PC-9 (cell line): ENCODE measurements at regions not wholly inside any gene's neighbourhood (a gene's known extent, or its start where the extent isn't known, plus 50 kb on each side); places are given as distances from the start of the nearest gene placed in this dataset.

Experiments
- BruUV-seq: library from RNA; stranded (reverse); fragments of 400-500 nt; replicated peaks from 2 replicates; lab custom pipeline; 2021; lab: Mats Ljungman, UMichigan
- CTCF ChIA-PET: fragments of 300-600 bp; sonication (Branson Sonifier 250); formaldehyde crosslinking; loops from one replicate; lab custom pipeline; 2022; ENCODE audit warnings: antibody characterized with exemption; lab: Charles Lee
- POLR2A ChIA-PET: fragments of 300-600 bp; sonication (Branson Sonifier 250); formaldehyde crosslinking; loops from one replicate; lab custom pipeline; 2022; ENCODE audit warnings: antibody characterized with exemption; ENCODE audit not compliant: unreplicated experiment; lab: Charles Lee
- DNase-seq, 2 experiments: peaks; one replicate each; pipeline versions ENCODE4 v3.0.0 to v3.0.0-alpha.2; 2015 to 2022; ENCODE audit warnings: mixed read lengths in 1 of 2
- H2AFZ ChIP-seq: fragments of 200-600 bp; sonication (generic); 2 replicates; pipeline ENCODE4 v1.8.1; 2017; ENCODE audit warnings: antibody characterized with exemption
- H3F3A ChIP-seq: fragments of 200-600 bp; sonication (generic); 2 replicates; pipeline ENCODE4 v1.8.1; 2017; ENCODE audit warnings: antibody characterized with exemption, mild to moderate bottlenecking, low read depth; ENCODE audit not compliant: insufficient read depth
- H3K27ac ChIP-seq: fragments of 200-600 bp; sonication (generic); 2 replicates; pipeline ENCODE4 v1.6.1; 2016; ENCODE audit warnings: mixed run types
- H3K27me3 ChIP-seq: fragments of 200-600 bp; sonication (generic); 2 replicates; pipeline ENCODE4 v1.6.1; 2016; ENCODE audit warnings: low read depth, mixed run types; ENCODE audit not compliant: insufficient read depth
- H3K36me3 ChIP-seq: fragments of 200-600 bp; sonication (generic); 2 replicates; pipeline ENCODE4 v1.6.1; 2016; ENCODE audit warnings: low read depth, mixed run types
- H3K4me1 ChIP-seq: fragments of 200-600 bp; sonication (generic); replicated peaks from 2 replicates; pipeline ENCODE4 v1.6.1; 2016; ENCODE audit warnings: mixed run types; ENCODE audit not compliant: insufficient read depth
- H3K4me2 ChIP-seq: fragments of 200-600 bp; sonication (generic); 2 replicates; pipeline ENCODE4 v1.6.1; 2017; ENCODE audit warnings: mixed run types
- H3K4me3 ChIP-seq: fragments of 200-600 bp; sonication (generic); 2 replicates; pipeline ENCODE4 v1.6.1; 2016; ENCODE audit warnings: mixed run types
- H3K79me2 ChIP-seq: fragments of 200-600 bp; sonication (generic); 2 replicates; pipeline ENCODE4 v1.6.1; 2017; ENCODE audit warnings: low read depth, mixed run types
- H3K9me2 ChIP-seq: fragments of 200-600 bp; sonication (generic); 2 replicates; pipeline ENCODE4 v1.8.1; 2017; ENCODE audit warnings: mild to moderate bottlenecking; ENCODE audit not compliant: insufficient read depth
- H3K9me3 ChIP-seq: fragments of 200-600 bp; sonication (generic); 2 replicates; pipeline ENCODE4 v1.8.1; 2016; ENCODE audit warnings: low read depth; ENCODE audit not compliant: insufficient read depth
- H4K20me1 ChIP-seq: fragments of 200-600 bp; sonication (generic); 2 replicates; pipeline ENCODE4 v1.8.1; 2017; ENCODE audit not compliant: insufficient read depth
- CTCF ChIP-seq: fragments of 200-600 bp; sonication (generic); conservative IDR thresholded peaks from 2 replicates; pipeline ENCODE4 v1.6.1; 2017; ENCODE audit warnings: mixed run types, antibody characterized with exemption, mild to moderate bottlenecking, moderate library complexity
- EZH2 ChIP-seq: fragments of 200-600 bp; sonication (generic); IDR thresholded peaks from 2 replicates; pipeline ENCODE4 v1.8.0; 2017; ENCODE audit warnings: antibody characterized with exemption, low read depth
- intact Hi-C: fragments of 100-400 bp; cut with micrococcal nuclease; formaldehyde crosslinking; loops from one replicate; pipeline ENCODE4 v1.10.0; 2022; ENCODE audit not compliant: unreplicated experiment

GRCh38 chr20:12311094-12311865 is 393.6 kb downstream of the BTBD3 start:
- no peak overlapping the region for H2AFZ ChIP-seq
- H3K4me3 ChIP-seq = no peak overlapping the region
- no peaks in the 10 kb centered on the region for H3K9me3 ChIP-seq
- H3K79me2 ChIP-seq = no peaks in the 10 kb centered on the region
- no peak overlapping the region for H3K4me2 ChIP-seq
- CTCF ChIA-PET = no interaction called here
- DNase-seq = no peak
- H3F3A ChIP-seq = no peaks in the 10 kb centered on the region
- no peaks in the 10 kb centered on the region for H3K4me1 ChIP-seq
- POLR2A ChIA-PET = no interaction called here
- H3K9me2 ChIP-seq = no peaks in the 10 kb centered on the region
- no TSS peak for BruUV-seq
- no peaks in the 10 kb centered on the region for H4K20me1 ChIP-seq
- no peaks in the 10 kb centered on the region for H3K27me3 ChIP-seq
- no peaks in the 10 kb centered on the region for H3K36me3 ChIP-seq
- TF ChIP-seq CTCF (no peak), EZH2 (no peak)
- H3K27ac ChIP-seq = no peak overlapping the region
- intact Hi-C loops = no loop called here

- no peaks in the 10 kb centered on the region for H3K9me2 ChIP-seq
- no peaks in the 10 kb centered on the region for H3K36me3 ChIP-seq
- BruUV-seq = no TSS peak
- no peaks in the 10 kb centered on the region for H3K9me3 ChIP-seq
- no peak overlapping the region for H3K27ac ChIP-seq
- TF ChIP-seq EZH2 = no peak
- TF ChIP-seq CTCF = no peak
- ChIA-PET POLR2A (no interaction called here), CTCF (no interaction called here)
- H3K4me2 ChIP-seq = no peak overlapping the region
- no peak for DNase-seq
- no peaks in the 10 kb centered on the region for H3K4me1 ChIP-seq
- H4K20me1 ChIP-seq = no peaks in the 10 kb centered on the region
- no peak overlapping the region for H3K4me3 ChIP-seq
- H2AFZ ChIP-seq = no peak overlapping the region
- H3K27me3 ChIP-seq = no peaks in the 10 kb centered on the region
- H3F3A ChIP-seq = no peaks in the 10 kb centered on the region
- intact Hi-C loops = no loop called here
- no peaks in the 10 kb centered on the region for H3K79me2 ChIP-seq
Measured at GRCh38 chr20:12315652-12316051, 398.0 kb downstream of the BTBD3 start.

- Histone ChIP-seq H3K36me3 (no peaks in the 10 kb centered on the region), H3K79me2 (no peaks in the 10 kb centered on the region), H3K4me1 (no peaks in the 10 kb centered on the region), H3K9me2 (no peaks in the 10 kb centered on the region), H3K27ac (no peak overlapping the region), H4K20me1 (no peaks in the 10 kb centered on the region), H3K9me3 (no peaks in the 10 kb centered on the region), H3K4me3 (no peak overlapping the region), H2AFZ (no peak overlapping the region), H3F3A (no peaks in the 10 kb centered on the region), H3K27me3 (no peaks in the 10 kb centered on the region), H3K4me2 (no peak overlapping the region)
- no peak for DNase-seq
- POLR2A ChIA-PET = no interaction called here
- intact Hi-C loops = no loop called here
- CTCF ChIA-PET = interaction anchor here (0.6 kb wide), 1 partner anchor 448 kb away, joined by 3 read pairs; no protein-coding TSS in a partner anchor
- BruUV-seq = no TSS peak
- TF ChIP-seq EZH2 (no peak), CTCF (no peak)
Measured at GRCh38 chr20:12316794-12317193, 399.1 kb downstream of the BTBD3 start.
